Breast epithelium (tissue), 4 donors: ENCODE measurements at regions not wholly inside any gene's neighbourhood (a gene's known extent, or its start where the extent isn't known, plus 50 kb on each side); places are given as distances from the start of the nearest gene placed in this dataset.

Experiments used
- DNase-seq, 2 donors: peaks; one replicate each; pipeline ENCODE4 v3.0.0-alpha.2; 2019; ENCODE audit warnings: low spot score in 2 of 2
- H3K27ac ChIP-seq, 2 donors: fragments of 200-600 bp; sonication (generic) in 1 of 2; one replicate each; pipeline ENCODE4 v1.5.1; 2016 to 2019; ENCODE audit warnings: mild to moderate bottlenecking in 1 of 2
- H3K27me3 ChIP-seq, 2 donors: fragments of 200-600 bp; sonication (generic) in 1 of 2; one replicate each; pipeline versions ENCODE4 v1.5.1 to v1.6.0; 2017 to 2019; ENCODE audit warnings: control low read depth in 1 of 2, mild to moderate bottlenecking in 1 of 2
- H3K36me3 ChIP-seq: fragments of 200-600 bp; one replicate; pipeline ENCODE4 v1.5.1; 2019
- H3K4me1 ChIP-seq, 2 donors: fragments of 200-600 bp; sonication (generic); one replicate each; pipeline ENCODE4 v1.5.1; 2016 to 2019; ENCODE audit warnings: control low read depth in 1 of 2
- H3K4me3 ChIP-seq, 3 donors: fragments of 200-600 bp; sonication (generic); 1 replicate in 2 of 3; 2 replicates in 1 of 3; pipeline ENCODE4 v1.5.1; 2016 to 2019; ENCODE audit warnings: mild to moderate bottlenecking in 3 of 3, moderate library complexity in 2 of 3
- H3K9me3 ChIP-seq, 2 donors: fragments of 200-600 bp; sonication (generic) in 1 of 2; one replicate each; pipeline ENCODE4 v1.5.1; 2016 to 2019; ENCODE audit warnings: control low read depth in 1 of 2
- CTCF ChIP-seq, 3 donors: fragments of 450-650 bp; IDR thresholded peaks; one replicate each; pipeline ENCODE4 v1.5.1; 2016 to 2017; ENCODE audit warnings: antibody characterized with exemption in 3 of 3, mild to moderate bottlenecking in 3 of 3, moderate library complexity in 3 of 3
- POLR2A ChIP-seq: fragments of 450-650 bp; IDR thresholded peaks from one replicate; pipeline ENCODE4 v1.6.1; 2016; ENCODE audit warnings: antibody characterized with exemption, mild to moderate bottlenecking, moderate library complexity
- POLR2AphosphoS5 ChIP-seq, 3 donors: sonication (generic); formaldehyde crosslinking; IDR thresholded peaks; one replicate each; pipeline ENCODE4 v1.6.1; 2017; ENCODE audit warnings: antibody characterized with exemption in 3 of 3
- intact Hi-C: fragments of 100-400 bp; cut with DNase I; formaldehyde crosslinking; loops from one replicate; pipeline ENCODE4 v1.15.1; 2023; ENCODE audit warnings: low total_unique reads

- intact Hi-C loops, result loop anchor here (5.0 kb wide), 1 partner anchor 215 kb away; no protein-coding TSS in a partner anchor
- Histone ChIP-seq H3K4me3 (no peak overlapping the region), H3K27me3 (no peaks in the 10 kb centered on the region), H3K27ac (no peak overlapping the region), H3K36me3 (no peaks in the 10 kb centered on the region), H3K9me3 (no peaks in the 10 kb centered on the region), H3K4me1 (peaks cover 0 to 4% of the 10 kb centered on the region in 2 donors)
- DNase-seq, result no peak
- TF ChIP-seq POLR2AphosphoS5 (IDR thresholded peaks at IDR 0.05), result no peak
- TF ChIP-seq CTCF (IDR thresholded peaks at IDR 0.05), result no peak
- TF ChIP-seq POLR2A, result no peak
Observed at GRCh38 chr10:3622427-3622826, 162.6 kb downstream of the KLF6 start.

GRCh38 chr10:3620818-3621217 lies 164.2 kb downstream of the KLF6 start:
- DNase-seq, result no peak
- intact Hi-C loops, result loop anchor here (5.0 kb wide), 1 partner anchor 214 kb away; no protein-coding TSS in a partner anchor
- H3K4me3 ChIP-seq, result no peak overlapping the region
- no peak overlapping the region for H3K27ac ChIP-seq
- no peak for TF ChIP-seq POLR2A
- TF ChIP-seq POLR2AphosphoS5 (IDR thresholded peaks at IDR 0.05), result no peak
- TF ChIP-seq CTCF (IDR thresholded peaks at IDR 0.05), result no peak
- H3K27me3 ChIP-seq, result no peaks in the 10 kb centered on the region
- H3K4me1 ChIP-seq, result peaks cover 0 to 3% of the 10 kb centered on the region in 2 donors
- H3K36me3 ChIP-seq, result no peaks in the 10 kb centered on the region
- H3K9me3 ChIP-seq, result no peaks in the 10 kb centered on the region

GRCh38 chr10:3619241-3619640 lies 165.8 kb downstream of the KLF6 start:
- intact Hi-C loops, result no loop called here
- no peak for DNase-seq
- Histone ChIP-seq H3K9me3 (no peaks in the 10 kb centered on the region), H3K4me1 (no peaks in the 10 kb centered on the region), H3K36me3 (no peaks in the 10 kb centered on the region), H3K27ac (no peak overlapping the region), H3K27me3 (no peaks in the 10 kb centered on the region), H3K4me3 (no peak overlapping the region)
- TF ChIP-seq POLR2AphosphoS5 (IDR thresholded peaks at IDR 0.05) (no peak), POLR2A (no peak), CTCF (IDR thresholded peaks at IDR 0.05) (no peak)

GRCh38 chr10:3616880-3617279 lies 168.1 kb downstream of the KLF6 start:
- no peak for TF ChIP-seq CTCF (IDR thresholded peaks at IDR 0.05)
- no peak for TF ChIP-seq POLR2AphosphoS5 (IDR thresholded peaks at IDR 0.05)
- no peak for TF ChIP-seq POLR2A
- no peaks in the 10 kb centered on the region for H3K9me3 ChIP-seq
- H3K4me3 ChIP-seq, result no peak overlapping the region
- H3K27me3 ChIP-seq, result no peaks in the 10 kb centered on the region
- intact Hi-C loops, result no loop called here
- H3K27ac ChIP-seq, result no peak overlapping the region
- no peak for DNase-seq
- no peaks in the 10 kb centered on the region for H3K4me1 ChIP-seq
- peaks cover 5% of the 10 kb centered on the region for H3K36me3 ChIP-seq

- Histone ChIP-seq H3K36me3 (peaks cover 5% of the 10 kb centered on the region), H3K27ac (no peak overlapping the region), H3K27me3 (no peaks in the 10 kb centered on the region), H3K9me3 (peaks cover 0 to 14% of the 10 kb centered on the region in 2 donors), H3K4me1 (no peaks in the 10 kb centered on the region), H3K4me3 (no peak overlapping the region)
- no peak for DNase-seq
- intact Hi-C loops, result no loop called here
- TF ChIP-seq CTCF (IDR thresholded peaks at IDR 0.05) (no peak), POLR2A (no peak), POLR2AphosphoS5 (IDR thresholded peaks at IDR 0.05) (no peak)
Observed at GRCh38 chr10:3613318-3613717, 171.7 kb downstream of the KLF6 start.
